SW 1271 (cell line): ENCODE measurements at regions not wholly inside any gene's neighbourhood (a gene's known extent, or its start where the extent isn't known, plus 50 kb on each side); places are given as distances from the start of the nearest gene placed in this dataset.
"Not testable (repeated sequence)": the region's sequence is repeated elsewhere in the genome, so short reads cannot be mapped to it uniquely, and the experiment has no call there.

Experiments used
- DNase-seq, 2 experiments: peaks; one replicate each; lab custom pipeline; 2025; lab: John Stamatoyannopoulos, UW

DNA sequence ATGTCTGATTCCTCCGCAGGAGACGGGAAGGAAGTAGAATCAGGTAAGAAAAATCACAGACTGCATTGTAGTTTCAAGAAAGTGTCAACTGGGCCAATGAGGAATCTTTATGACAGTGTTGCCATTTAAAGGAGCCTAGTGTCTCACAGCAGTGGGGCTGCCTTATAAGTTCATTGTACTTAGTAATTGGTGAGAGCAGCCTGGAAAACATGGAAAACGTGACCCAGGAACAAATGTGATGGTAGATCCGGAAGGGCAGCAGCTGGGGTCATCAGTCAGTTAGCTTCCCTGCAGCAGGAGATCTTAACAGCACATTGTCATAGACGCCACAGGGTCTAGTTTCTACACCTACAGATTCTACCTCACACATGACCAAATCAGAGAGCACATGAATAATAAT, 630.0 kb upstream of the LMO3 start:
- DNase-seq: no peak

DNA sequence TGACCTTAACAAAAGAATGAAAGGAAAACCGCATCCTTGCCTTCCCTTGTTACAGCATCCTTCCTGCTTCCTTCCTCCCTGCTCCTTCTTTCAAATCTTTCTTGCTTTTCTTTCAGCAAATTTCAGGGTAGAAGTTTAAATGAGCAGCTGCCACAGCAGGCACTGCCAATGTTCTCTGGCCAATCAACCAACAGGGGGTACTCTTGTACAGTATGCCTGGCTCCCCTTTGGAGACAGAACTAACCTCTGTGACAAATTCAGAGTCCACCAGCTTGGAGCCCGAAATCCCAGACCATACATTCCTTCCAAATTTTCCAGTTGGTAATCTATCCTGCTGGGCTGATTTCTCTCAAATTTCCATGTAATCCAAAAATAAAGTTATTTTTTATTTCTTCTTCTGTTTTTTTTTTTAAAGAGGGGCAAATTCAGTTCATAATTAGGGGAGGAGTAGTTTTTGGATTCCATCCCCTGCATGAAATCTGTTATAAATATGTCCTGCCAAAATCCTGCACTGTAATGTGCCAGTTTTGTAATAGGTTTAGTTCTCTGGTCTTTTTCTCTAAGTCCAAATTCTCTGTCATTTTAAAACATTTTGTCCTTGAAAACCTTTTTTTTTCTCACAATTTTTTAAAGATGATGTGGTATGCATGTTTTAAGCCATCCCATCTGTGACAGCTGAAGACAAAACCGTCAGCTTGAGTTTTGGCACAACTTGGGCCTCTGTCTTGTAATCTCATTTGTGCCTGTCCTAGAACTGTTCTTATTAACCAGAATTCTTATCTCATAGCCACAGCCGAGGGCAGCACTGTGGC, 610.0 kb upstream of the LMO3 start:
- DNase-seq: no peak

- no peak for DNase-seq
Observed at GRCh38 chr12:17214929-17215328, 609.0 kb upstream of the LMO3 start.

- no peak for DNase-seq
Observed at GRCh38 chr12:17206553-17206952, 600.6 kb upstream of the LMO3 start.

DNA sequence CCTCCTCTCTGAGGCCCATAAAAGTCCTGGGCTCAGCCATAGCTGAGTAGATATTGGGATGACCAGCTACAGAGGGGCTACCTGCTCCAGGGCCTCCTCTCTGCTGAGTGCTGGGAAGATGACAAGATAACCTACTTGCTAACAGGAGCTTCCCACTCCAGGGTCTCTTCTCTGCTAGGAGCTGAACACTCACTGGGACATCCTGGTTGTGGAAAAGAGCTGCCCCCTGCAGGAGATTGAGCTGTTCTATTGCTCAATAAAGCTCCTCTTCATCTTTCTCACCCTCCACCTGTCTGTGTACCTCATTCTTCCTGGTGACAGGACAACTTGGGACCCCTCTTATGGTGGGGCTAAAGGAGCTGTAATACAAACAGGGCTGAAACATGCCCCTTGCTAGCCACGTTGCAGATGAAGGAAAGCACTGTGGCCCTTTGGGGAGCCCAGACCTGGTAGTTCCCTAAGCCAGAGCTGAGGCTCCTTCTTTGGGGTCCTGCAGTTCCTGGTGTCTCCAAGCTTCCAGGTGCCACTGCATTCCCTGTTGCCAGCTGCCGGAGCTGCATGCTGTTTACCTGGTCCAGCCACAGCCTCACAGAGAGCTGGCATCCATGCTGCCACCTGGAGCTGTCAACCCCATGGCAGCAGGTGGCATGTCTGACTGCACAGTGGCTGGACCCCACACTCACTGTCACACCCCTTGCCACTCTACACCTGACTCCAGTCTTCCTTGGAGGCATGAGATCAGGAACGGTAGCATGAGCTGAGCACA, 598.5 kb upstream of the LMO3 start:
- DNase-seq: no peak

- no peak for DNase-seq
Observed at GRCh38 chr12:17203497-17203896, 597.5 kb upstream of the LMO3 start.

- DNase-seq: no peak
Observed at GRCh38 chr12:17197971-17198370, 592.0 kb upstream of the LMO3 start.

DNA sequence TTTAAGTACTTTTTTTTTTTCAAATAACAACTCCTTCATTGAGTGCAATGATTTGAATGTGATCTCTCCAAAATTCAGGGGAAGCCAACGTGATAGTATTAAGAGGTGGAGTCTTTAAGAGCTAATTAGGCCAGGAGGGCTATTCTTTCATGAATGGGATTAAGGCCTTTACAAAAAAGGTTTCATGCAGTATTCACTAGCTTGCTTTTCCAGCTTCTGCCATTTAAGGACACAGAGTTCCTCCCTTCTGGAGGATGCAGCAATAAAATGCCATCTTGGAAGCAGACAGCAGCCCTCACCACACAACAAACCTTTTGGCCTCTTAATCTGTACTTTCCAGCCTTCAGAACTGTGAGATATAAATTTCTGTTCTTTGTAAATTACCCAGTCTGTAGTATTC, 586.8 kb upstream of the LMO3 start:
- DNase-seq: no peak

GRCh38 chr12:17169726-17170471, 563.9 kb upstream of the LMO3 start:
- DNase-seq: no peak

GRCh38 chr12:17159506-17160300, 553.7 kb upstream of the LMO3 start:
- no peak for DNase-seq

- DNase-seq: no peak
Observed at GRCh38 chr12:17158201-17158600, 552.2 kb upstream of the LMO3 start.

DNA sequence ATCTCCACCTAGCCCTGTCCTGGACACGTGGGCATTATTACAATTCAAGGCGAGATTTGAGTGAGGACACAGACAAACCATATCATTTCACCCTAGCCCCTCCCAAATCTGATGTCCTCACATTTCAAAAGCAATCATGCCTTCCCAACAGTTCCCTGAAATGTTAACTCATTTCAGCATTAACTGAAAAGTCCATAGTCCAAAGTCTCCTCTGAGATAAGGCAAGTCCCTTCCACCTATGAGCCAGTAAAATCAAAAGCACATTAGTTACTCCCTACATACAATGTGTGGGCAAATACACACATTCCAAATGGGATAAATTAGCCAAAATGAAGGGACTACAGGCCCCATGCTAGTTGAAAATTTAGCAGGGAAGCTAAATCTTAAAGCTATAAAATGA, 546.0 kb upstream of the LMO3 start:
- DNase-seq: no peak

DNA sequence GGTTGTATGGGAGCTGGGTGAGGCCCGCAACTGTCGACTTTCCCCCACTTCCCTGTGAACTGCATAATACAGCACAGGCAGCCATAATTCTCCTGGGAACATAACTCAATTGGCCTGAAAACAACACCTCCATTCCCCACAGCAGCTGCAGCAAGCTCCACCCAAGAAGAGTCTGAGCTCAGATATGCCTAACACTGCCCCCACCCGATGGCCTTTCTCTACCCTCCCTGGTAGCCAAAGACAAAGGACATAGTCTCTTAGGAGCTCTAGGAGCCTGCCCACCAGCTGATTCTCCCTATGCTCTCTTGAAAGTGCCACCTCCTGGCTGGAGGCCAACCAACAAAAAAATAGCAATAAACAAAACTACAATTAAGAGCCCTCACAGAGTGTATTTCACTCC, 542.7 kb upstream of the LMO3 start:
- DNase-seq: no peak

GRCh38 chr12:17142856-17143255, 536.9 kb upstream of the LMO3 start:
- no peak for DNase-seq

DNA sequence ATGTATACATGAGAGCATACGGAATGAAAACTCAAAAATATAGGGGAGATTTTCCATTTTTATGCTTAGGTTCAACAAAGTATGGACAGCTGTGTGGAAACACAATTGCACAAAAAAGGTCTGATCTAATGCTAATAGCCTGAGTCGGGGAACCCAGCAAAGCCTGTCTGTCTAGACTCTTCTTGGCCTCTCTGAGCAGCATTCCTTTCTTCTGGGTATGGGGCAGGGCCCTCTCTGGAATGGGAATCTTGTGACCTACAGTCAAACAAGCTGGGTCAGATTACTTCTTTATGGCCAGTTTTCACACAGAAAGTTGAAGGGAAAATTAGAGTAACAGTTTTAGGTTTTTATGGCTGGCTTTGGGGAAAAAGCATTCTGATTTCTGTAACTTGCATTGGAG, 534.0 kb upstream of the LMO3 start:
- DNase-seq: no peak

- DNase-seq: no peak
Observed at GRCh38 chr12:17137396-17137795, 531.4 kb upstream of the LMO3 start.

GRCh38 chr12:17134315-17134714, 528.4 kb upstream of the LMO3 start:
- DNase-seq: no peak

DNA sequence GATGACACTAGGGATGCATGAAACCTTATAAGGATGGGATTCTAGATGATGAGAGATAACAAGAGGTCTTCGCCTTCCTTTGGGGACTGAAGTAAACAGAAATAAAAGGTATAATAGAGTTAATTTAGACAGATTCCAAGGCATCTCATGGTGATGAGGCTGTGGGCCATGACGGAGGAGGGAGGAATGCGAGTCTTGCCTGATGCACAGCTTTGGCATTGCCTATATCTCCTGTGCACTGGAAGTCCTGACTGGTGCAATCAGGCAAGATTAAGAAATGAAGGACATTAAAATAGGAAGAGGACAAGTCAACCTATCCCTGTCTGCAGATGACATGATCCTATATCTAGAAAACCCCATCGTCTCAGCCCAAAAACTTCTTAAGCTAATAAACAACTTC, 526.4 kb upstream of the LMO3 start:
- no peak for DNase-seq

GRCh38 chr12:17116538-17116937, 510.6 kb upstream of the LMO3 start:
- DNase-seq: not testable (repeated sequence)

GRCh38 chr12:17110316-17110715, 504.4 kb upstream of the LMO3 start:
- no peak for DNase-seq

DNA sequence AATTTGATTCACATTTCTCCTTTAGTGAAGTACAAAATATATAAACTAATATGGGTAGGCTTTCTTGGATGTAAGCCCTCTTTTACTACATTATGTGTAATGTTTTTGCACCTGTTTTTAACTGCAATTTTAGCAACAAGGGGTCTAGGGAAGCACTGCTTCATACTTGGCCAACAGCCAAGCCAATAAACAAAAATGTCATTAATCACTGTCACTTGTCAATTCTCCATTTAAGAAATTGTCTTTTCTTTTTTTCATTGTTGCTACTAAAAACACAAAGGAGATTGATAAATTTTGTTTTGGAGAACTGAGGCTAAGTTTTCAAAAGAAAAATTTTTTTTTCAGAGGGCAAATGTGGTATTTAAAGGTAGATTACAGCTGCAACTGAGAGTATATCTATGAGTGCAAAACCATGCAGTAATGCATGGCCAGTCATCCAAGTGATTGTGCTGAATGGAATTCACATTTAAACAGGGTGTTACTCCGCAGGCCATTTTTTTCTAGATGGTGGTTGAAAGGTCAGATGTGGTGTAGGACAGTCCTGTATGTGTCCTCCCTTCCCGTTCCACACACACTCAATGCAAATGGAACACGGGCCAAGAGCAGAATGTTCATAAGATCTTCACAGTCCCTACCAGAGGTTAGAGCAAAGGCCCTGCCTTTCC, 503.0 kb upstream of the LMO3 start:
- DNase-seq: peak in 1 of 2 experiments; percentile 14
